Small intestine (tissue), 7 donors: ENCODE measurements at regions not wholly inside any gene's neighbourhood (a gene's known extent, or its start where the extent isn't known, plus 50 kb on each side); places are given as distances from the start of the nearest gene placed in this dataset.

ENCODE experiments used
- DNase-seq, 2 donors: peaks; one replicate each; pipeline versions ENCODE4 v3.0.0 to v3.0.0-alpha.2; 2013
- FAIRE-seq: peaks from 2 replicates; lab custom pipeline; 2012; peaks lifted over from hg19 to GRCh38; lab: Jason Lieb, UNC
- H3K27ac ChIP-seq, 3 donors: one replicate each; pipeline ENCODE4 v1.5.1; 2013; ENCODE audit warnings: low read length in 2 of 3, mild to moderate bottlenecking in 2 of 3, control low read depth in 1 of 3, inconsistent platforms in 1 of 3, low read depth in 1 of 3, moderate library complexity in 1 of 3
- H3K27me3 ChIP-seq, 3 donors: one replicate each; pipeline ENCODE4 v1.6.1; 2013; ENCODE audit warnings: low read length in 3 of 3, inconsistent platforms in 1 of 3; ENCODE audit not compliant: control insufficient read depth in 3 of 3, insufficient read depth in 3 of 3
- H3K36me3 ChIP-seq, 3 donors: one replicate each; pipeline ENCODE4 v1.6.1; 2013; ENCODE audit warnings: low read length in 3 of 3, inconsistent platforms in 1 of 3, low read depth in 1 of 3, mild to moderate bottlenecking in 1 of 3, moderate library complexity in 1 of 3; ENCODE audit not compliant: control insufficient read depth in 3 of 3, insufficient read depth in 2 of 3
- H3K4me1 ChIP-seq, 3 donors: one replicate each; pipeline ENCODE4 v1.6.1; 2013; ENCODE audit warnings: low read length in 2 of 3, inconsistent platforms in 1 of 3, low read depth in 1 of 3, mild to moderate bottlenecking in 1 of 3, moderate library complexity in 1 of 3; ENCODE audit not compliant: control insufficient read depth in 3 of 3, insufficient read depth in 2 of 3
- H3K4me3 ChIP-seq, 3 donors: one replicate each; pipeline ENCODE4 v1.5.1; 2013; ENCODE audit warnings: low read length in 3 of 3, control low read depth in 1 of 3, inconsistent platforms in 1 of 3, low read depth in 1 of 3, mild to moderate bottlenecking in 1 of 3, moderate library complexity in 1 of 3
- H3K9me3 ChIP-seq, 2 donors: one replicate each; pipeline ENCODE4 v1.6.1; 2013; ENCODE audit warnings: low read depth in 1 of 2, low read length in 1 of 2; ENCODE audit not compliant: control insufficient read depth in 2 of 2, insufficient read depth in 1 of 2
- WGBS, 3 donors: extraction: QIAGEN DNeasy Blood & Tissue Kit; methylation state at CpG; one replicate each; pipeline ENCODE4 v1.1.7; 2013; 5-methylcytosine and 5-hydroxymethylcytosine counted together
- donor health status: healthy with polysubstance abuse.
- donor health status: control.
- donor health status: control.
- donor health status: Bipolar disorder and iron deficiency.
- donor health status: healthy.

DNA sequence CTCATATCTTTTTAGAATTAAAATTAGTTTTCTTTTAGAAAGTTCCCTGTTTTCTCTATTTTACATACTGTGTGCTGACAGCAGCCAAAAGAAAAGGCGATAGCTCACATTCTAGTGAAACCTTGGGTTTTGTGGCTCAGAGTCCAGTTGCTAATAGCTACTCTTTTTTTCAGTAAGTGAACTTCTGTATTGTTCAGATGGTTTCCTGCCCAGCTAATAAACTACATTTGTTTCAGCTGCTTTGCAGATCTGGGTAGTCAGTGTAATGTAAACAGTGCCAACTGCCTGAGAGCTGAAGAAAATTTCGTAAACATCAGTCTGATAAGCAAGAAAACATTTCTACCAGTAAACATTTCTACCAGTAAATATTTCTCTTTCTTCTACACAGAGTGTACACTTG, 370.2 kb downstream of the GRIA2 start:
- H3K27ac ChIP-seq = no peak overlapping the region
- FAIRE-seq (no peak), DNase-seq (no peak)
- no peak overlapping the region for H3K4me3 ChIP-seq
- no peaks in the 10 kb centered on the region for H3K4me1 ChIP-seq
- 54 to 58% (median 56%) methylated on average over 2 of the region's 2 CpGs for WGBS, 3 donors
- H3K9me3 ChIP-seq = peaks cover 0 to 2% of the 10 kb centered on the region in 2 donors
- no peaks in the 10 kb centered on the region for H3K36me3 ChIP-seq
- no peaks in the 10 kb centered on the region for H3K27me3 ChIP-seq

GRCh38 chr4:157587681-157588423, 367.3 kb downstream of the GRIA2 start:
- H3K4me3 ChIP-seq = no peak overlapping the region
- DNase-seq = no peak
- H3K36me3 ChIP-seq = no peaks in the 10 kb centered on the region
- WGBS, 3 donors = 75 to 79% (median 77%) methylated on average over 5 of the region's 5 CpGs
- no peaks in the 10 kb centered on the region for H3K9me3 ChIP-seq
- FAIRE-seq = no peak
- H3K4me1 ChIP-seq = no peaks in the 10 kb centered on the region
- H3K27ac ChIP-seq = no peak overlapping the region
- H3K27me3 ChIP-seq = no peaks in the 10 kb centered on the region

DNA sequence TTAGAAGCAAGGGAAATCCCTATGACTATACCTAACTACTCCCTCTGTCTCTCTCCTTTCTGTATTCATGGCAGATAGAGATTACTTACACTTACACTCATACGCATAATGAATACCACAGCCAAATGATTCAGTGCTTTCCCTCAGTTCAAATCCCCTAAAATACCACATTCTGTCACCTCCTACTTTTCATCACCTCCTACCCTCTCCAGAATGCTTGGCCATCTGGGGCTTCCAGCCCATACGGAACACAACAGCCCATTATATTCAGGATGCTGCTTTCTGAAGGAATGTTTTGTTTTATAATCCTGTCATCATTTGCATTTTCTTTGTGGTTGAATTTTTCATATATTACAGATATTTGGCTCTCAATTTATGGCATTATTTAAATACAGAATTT, 361.6 kb downstream of the GRIA2 start:
- no peaks in the 10 kb centered on the region for H3K4me1 ChIP-seq
- whole genome bisulfite sequencing, 3 donors = 89 to 100% (median 94%) methylated on average over 2 of the region's 2 CpGs
- H3K27me3 ChIP-seq = no peaks in the 10 kb centered on the region
- no peak overlapping the region for H3K27ac ChIP-seq
- FAIRE-seq = no peak
- DNase-seq = no peak
- no peaks in the 10 kb centered on the region for H3K9me3 ChIP-seq
- no peak overlapping the region for H3K4me3 ChIP-seq
- H3K36me3 ChIP-seq = no peaks in the 10 kb centered on the region

DNA sequence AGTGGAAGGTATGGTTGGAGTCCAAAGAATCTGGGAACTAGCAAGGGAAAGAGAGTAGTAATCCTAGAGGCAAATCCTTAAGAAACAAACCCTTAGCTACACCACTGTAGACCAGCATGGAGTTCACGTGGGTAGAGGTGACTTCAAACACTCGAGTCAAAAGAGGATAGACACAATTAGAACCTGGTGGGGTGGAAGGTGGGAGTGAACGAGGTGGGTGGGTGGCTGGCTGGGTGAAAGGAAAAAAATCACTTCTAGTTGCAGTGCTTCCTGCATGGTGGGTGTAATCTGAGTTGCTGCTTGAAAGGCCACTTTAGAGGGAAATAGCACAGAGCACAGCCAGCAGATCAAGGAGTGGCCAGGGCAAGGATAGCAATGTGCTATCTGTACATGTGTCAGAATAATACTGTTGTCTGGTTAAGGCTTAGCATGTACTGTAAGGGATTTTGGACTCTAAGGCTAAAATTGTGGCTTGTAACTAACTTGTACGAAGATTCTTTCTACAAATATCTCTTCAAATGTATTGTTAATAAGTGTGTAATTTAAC, 356.2 kb downstream of the GRIA2 start:
- 63 to 69% (median 67%) methylated on average over 4 of the region's 4 CpGs for WGBS, 3 donors
- Histone ChIP-seq H3K9me3 (no peaks in the 10 kb centered on the region), H3K27me3 (no peaks in the 10 kb centered on the region), H3K27ac (no peak overlapping the region), H3K36me3 (no peaks in the 10 kb centered on the region), H3K4me3 (no peak overlapping the region), H3K4me1 (no peaks in the 10 kb centered on the region)
- FAIRE-seq (no peak), DNase-seq (no peak)

DNA sequence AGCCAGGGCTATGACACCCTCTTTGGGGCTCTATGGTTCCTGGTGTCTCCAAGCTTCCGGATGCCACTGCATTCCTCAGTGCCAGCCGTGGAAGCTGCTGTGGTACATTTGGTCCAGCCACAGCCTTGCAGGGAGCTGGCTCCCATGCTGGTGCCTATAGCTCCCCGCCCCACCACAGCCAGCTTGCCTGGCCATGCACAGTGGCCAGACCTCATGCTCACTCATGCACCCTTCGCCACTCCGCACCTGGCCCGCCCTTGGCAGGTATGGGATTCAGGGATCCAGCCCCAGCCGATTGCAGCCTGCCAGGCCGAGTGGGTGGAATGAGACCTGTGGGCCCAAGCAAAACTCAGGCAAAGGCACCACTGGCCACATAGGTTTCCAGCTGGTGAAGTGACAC, 354.8 kb downstream of the GRIA2 start:
- H3K4me3 ChIP-seq = no peak overlapping the region
- DNase-seq (no peak), FAIRE-seq (no peak)
- H3K36me3 ChIP-seq = no peaks in the 10 kb centered on the region
- H3K4me1 ChIP-seq = no peaks in the 10 kb centered on the region
- no peaks in the 10 kb centered on the region for H3K27me3 ChIP-seq
- WGBS, 3 donors = 94 to 95% (median 95%) methylated on average over 8 of the region's 8 CpGs
- H3K9me3 ChIP-seq = no peaks in the 10 kb centered on the region
- no peak overlapping the region for H3K27ac ChIP-seq

- Histone ChIP-seq H3K4me1 (no peaks in the 10 kb centered on the region), H3K27ac (no peak overlapping the region), H3K27me3 (no peaks in the 10 kb centered on the region), H3K36me3 (no peaks in the 10 kb centered on the region), H3K4me3 (no peak overlapping the region), H3K9me3 (no peaks in the 10 kb centered on the region)
- DNase-seq = no peak
- no peak for FAIRE-seq
- WGBS, 3 donors = 87 to 91% (median 90%) methylated on average over 7 of the region's 7 CpGs
These were observed 354.1 kb downstream of the GRIA2 start for GRCh38 chr4:157574606-157575005.

DNA sequence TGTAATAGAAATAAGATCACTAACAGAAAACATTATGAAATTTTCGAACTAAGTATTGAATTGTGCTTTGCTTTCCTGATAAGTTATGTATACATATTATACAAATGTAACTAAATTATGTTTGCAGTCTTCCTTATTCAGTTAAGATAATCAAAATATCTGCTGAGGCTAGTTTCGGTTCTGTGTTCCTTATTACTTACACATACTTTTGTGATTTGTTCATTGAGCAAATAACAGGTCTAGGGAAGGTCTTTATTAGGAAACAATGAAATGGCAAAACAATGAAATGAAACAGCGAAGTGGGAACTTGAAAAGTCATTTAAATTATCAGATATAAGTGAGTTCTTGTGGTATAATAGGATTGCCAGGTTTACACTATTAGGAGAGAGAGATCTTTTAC, 352.4 kb downstream of the GRIA2 start:
- Histone ChIP-seq H3K36me3 (no peaks in the 10 kb centered on the region), H3K4me3 (no peak overlapping the region), H3K27ac (no peak overlapping the region), H3K9me3 (no peaks in the 10 kb centered on the region), H3K27me3 (no peaks in the 10 kb centered on the region), H3K4me1 (no peaks in the 10 kb centered on the region)
- no peak for DNase-seq
- 13 to 50% (median 27%) methylated on average over 3 of the region's 3 CpGs for WGBS, 3 donors
- no peak for FAIRE-seq

DNA sequence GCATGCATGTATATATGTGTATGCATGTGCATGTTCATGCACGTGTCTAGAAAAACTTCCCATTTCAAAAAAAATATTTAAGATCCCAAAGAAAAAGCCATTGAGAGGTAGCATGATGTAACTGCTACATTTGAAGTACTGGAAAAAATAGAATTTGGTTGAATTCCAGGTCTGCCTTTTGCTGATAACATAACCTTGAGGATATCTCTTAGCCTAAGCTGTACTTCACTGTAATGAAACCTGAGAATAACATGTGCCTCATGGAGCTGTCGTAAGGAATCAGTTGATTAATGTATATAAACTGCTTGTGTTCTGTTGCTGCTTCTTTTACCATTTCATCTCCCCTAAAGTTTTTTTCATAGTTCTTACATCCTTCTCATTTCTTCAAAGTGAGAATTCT, 351.8 kb downstream of the GRIA2 start:
- no peak for DNase-seq
- Histone ChIP-seq H3K4me1 (no peaks in the 10 kb centered on the region), H3K36me3 (no peaks in the 10 kb centered on the region), H3K4me3 (no peak overlapping the region), H3K9me3 (no peaks in the 10 kb centered on the region), H3K27ac (no peak overlapping the region), H3K27me3 (no peaks in the 10 kb centered on the region)
- whole genome bisulfite sequencing, 3 donors = 74 to 83% (median 80%) methylated on average over 2 of the region's 2 CpGs
- no peak for FAIRE-seq

GRCh38 chr4:157564771-157565170, 344.2 kb downstream of the GRIA2 start:
- no peaks in the 10 kb centered on the region for H3K9me3 ChIP-seq
- no peaks in the 10 kb centered on the region for H3K36me3 ChIP-seq
- H3K4me3 ChIP-seq = no peak overlapping the region
- H3K27ac ChIP-seq = no peak overlapping the region
- DNase-seq (no peak), FAIRE-seq (no peak)
- H3K27me3 ChIP-seq = no peaks in the 10 kb centered on the region
- no peaks in the 10 kb centered on the region for H3K4me1 ChIP-seq
- 58 to 70% (median 63%) methylated on average over 2 of the region's 2 CpGs for WGBS, 3 donors
